Stimulated activated CD8-positive, alpha-beta memory T cell treated with anti-CD3 and anti-CD28 coated beads, Interleukin-7, amount 100 ng/mL, for 48 hours (primary cell): ENCODE measurements at regions not wholly inside any gene's neighbourhood (a gene's known extent, or its start where the extent isn't known, plus 50 kb on each side); places are given as distances from the start of the nearest gene placed in this dataset.
"Not testable (repeated sequence)": the region's sequence is repeated elsewhere in the genome, so short reads cannot be mapped to it uniquely, and the experiment has no call there.

ENCODE experiments used
- DNase-seq, 2 donors: peaks; one replicate each; pipeline ENCODE4 v3.0.0-alpha.2; 2020; ENCODE audit warnings: low read depth in 1 of 2; ENCODE audit errors: extremely low read depth in 1 of 2

- no peak for DNase-seq
These were observed 2771.0 kb upstream of the PCDH20 start for GRCh38 chr13:64186503-64187250.

- no peak for DNase-seq
These were observed 2770.4 kb upstream of the PCDH20 start for GRCh38 chr13:64186071-64186470.

GRCh38 chr13:64180756-64181155 is 2765.1 kb upstream of the PCDH20 start:
- DNase-seq: no peak

- no peak for DNase-seq
These were observed 2750.2 kb upstream of the PCDH20 start for GRCh38 chr13:64165826-64166225.

- no peak for DNase-seq
These were observed 2748.8 kb upstream of the PCDH20 start for GRCh38 chr13:64164435-64164834.

GRCh38 chr13:64160479-64160878 is 2744.8 kb upstream of the PCDH20 start:
- DNase-seq: no peak

- no peak for DNase-seq
These were observed 2743.3 kb upstream of the PCDH20 start for GRCh38 chr13:64158908-64159307.

- DNase-seq: no peak
These were observed 2738.9 kb upstream of the PCDH20 start for GRCh38 chr13:64154514-64154913.

GRCh38 chr13:64130600-64130999 is 2715.0 kb upstream of the PCDH20 start:
- no peak for DNase-seq

GRCh38 chr13:64130171-64130570 is 2714.5 kb upstream of the PCDH20 start:
- DNase-seq: no peak

- DNase-seq: no peak
These were observed 2712.2 kb upstream of the PCDH20 start for GRCh38 chr13:64127856-64128255.

- DNase-seq: no peak
These were observed 2711.5 kb upstream of the PCDH20 start for GRCh38 chr13:64127192-64127591.

GRCh38 chr13:64121023-64121709 is 2705.5 kb upstream of the PCDH20 start:
- not testable (repeated sequence) for DNase-seq

- DNase-seq: no peak
These were observed 2684.3 kb upstream of the PCDH20 start for GRCh38 chr13:64099994-64100393.

- DNase-seq: no peak
These were observed 2674.7 kb upstream of the PCDH20 start for GRCh38 chr13:64090311-64090710.

- DNase-seq: no peak
These were observed 2672.8 kb upstream of the PCDH20 start for GRCh38 chr13:64088491-64088890.

- DNase-seq: no peak
These were observed 2672.0 kb upstream of the PCDH20 start for GRCh38 chr13:64087624-64088023.

- DNase-seq: no peak
These were observed 2668.2 kb upstream of the PCDH20 start for GRCh38 chr13:64083811-64084210.

- DNase-seq: no peak
These were observed 2667.7 kb upstream of the PCDH20 start for GRCh38 chr13:64083396-64083795.

- DNase-seq: no peak
These were observed 2662.9 kb upstream of the PCDH20 start for GRCh38 chr13:64078480-64078936.

- no peak for DNase-seq
These were observed 2662.4 kb upstream of the PCDH20 start for GRCh38 chr13:64078025-64078424.

- DNase-seq: not testable (repeated sequence)
These were observed 2661.6 kb upstream of the PCDH20 start for GRCh38 chr13:64077132-64077835.
